Stomach (tissue), 4 donors: ENCODE measurements at regions not wholly inside any gene's neighbourhood (a gene's known extent, or its start where the extent isn't known, plus 50 kb on each side); places are given as distances from the start of the nearest gene placed in this dataset.
"Not testable (repeated sequence)": the region's sequence is repeated elsewhere in the genome, so short reads cannot be mapped to it uniquely, and the experiment has no call there.

Experiments
- EP300 ChIP-seq: sonication (generic); formaldehyde crosslinking; IDR thresholded peaks from one replicate; pipeline ENCODE4 v1.6.1; 2017; ENCODE audit warnings: antibody characterized with exemption
- POLR2AphosphoS5 ChIP-seq, 3 donors: sonication (generic); formaldehyde crosslinking; IDR thresholded peaks; one replicate each; pipeline ENCODE4 v1.6.1; 2016; ENCODE audit warnings: antibody characterized with exemption in 3 of 3
- TF ChIP-seq, protein P1 (sequence below), 7 experiments: fragments of 450-650 bp in 4 of 7; fragments of 200-600 bp in 3 of 7; sonication (generic) in 3 of 7; IDR thresholded peaks; one replicate each; pipeline ENCODE4 v1.5.1; 2016 to 2019; ENCODE audit warnings: antibody characterized with exemption in 7 of 7, control low read depth in 2 of 7, mild to moderate bottlenecking in 1 of 7

DNA sequence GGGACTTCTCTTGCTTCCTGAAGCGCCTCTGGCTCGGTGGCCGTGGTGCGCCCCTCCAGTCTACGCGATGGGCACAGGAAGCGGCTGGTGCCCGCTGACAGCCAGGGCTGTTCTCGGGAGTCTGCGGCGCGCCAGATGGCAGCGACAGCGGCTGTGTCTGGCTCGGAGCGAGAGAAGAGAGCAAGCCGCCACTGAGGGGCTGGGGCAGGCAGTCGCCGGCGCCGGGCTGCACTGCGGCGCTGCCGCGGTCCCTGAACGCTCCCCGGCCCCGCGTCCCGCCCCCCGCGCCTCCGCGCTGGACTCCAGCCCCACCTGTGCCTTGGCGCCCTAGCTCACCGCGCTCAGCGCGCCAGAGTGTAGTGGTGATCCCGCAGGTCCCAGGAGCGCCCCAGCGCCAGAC is 2994.6 kb downstream of the RPIA start:
- not testable (repeated sequence) for TF ChIP-seq POLR2AphosphoS5 (IDR thresholded peaks at IDR 0.05); EP300
- TF ChIP-seq, protein P1, sequence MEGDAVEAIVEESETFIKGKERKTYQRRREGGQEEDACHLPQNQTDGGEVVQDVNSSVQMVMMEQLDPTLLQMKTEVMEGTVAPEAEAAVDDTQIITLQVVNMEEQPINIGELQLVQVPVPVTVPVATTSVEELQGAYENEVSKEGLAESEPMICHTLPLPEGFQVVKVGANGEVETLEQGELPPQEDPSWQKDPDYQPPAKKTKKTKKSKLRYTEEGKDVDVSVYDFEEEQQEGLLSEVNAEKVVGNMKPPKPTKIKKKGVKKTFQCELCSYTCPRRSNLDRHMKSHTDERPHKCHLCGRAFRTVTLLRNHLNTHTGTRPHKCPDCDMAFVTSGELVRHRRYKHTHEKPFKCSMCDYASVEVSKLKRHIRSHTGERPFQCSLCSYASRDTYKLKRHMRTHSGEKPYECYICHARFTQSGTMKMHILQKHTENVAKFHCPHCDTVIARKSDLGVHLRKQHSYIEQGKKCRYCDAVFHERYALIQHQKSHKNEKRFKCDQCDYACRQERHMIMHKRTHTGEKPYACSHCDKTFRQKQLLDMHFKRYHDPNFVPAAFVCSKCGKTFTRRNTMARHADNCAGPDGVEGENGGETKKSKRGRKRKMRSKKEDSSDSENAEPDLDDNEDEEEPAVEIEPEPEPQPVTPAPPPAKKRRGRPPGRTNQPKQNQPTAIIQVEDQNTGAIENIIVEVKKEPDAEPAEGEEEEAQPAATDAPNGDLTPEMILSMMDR (IDR thresholded peaks at IDR 0.05) = not testable (repeated sequence)
